A673 (cell line): ENCODE measurements at regions not wholly inside any gene's neighbourhood (a gene's known extent, or its start where the extent isn't known, plus 50 kb on each side); places are given as distances from the start of the nearest gene placed in this dataset.

ENCODE experiments used
- BruUV-seq: library from RNA; stranded (reverse); fragments of 400-500 nt; replicated peaks from 2 replicates; lab custom pipeline; 2021; lab: Mats Ljungman, UMichigan
- CTCF ChIA-PET: fragments of 300-600 bp; sonication (Branson Sonifier 250); formaldehyde crosslinking; loops from one replicate; lab custom pipeline; 2022; ENCODE audit warnings: antibody characterized with exemption; lab: Charles Lee
- POLR2A ChIA-PET: fragments of 300-600 bp; sonication (Branson Sonifier 250); formaldehyde crosslinking; loops from one replicate; lab custom pipeline; 2022; ENCODE audit warnings: antibody characterized with exemption; ENCODE audit not compliant: low non-redundant PET; lab: Charles Lee
- DNase-seq: peaks from one replicate; pipeline ENCODE4 v3.0.0-alpha.2; 2015; ENCODE audit warnings: low spot score
- H3K27ac ChIP-seq: fragments of 200-600 bp; sonication (generic); 2 replicates; pipeline ENCODE4 v1.5.1; 2016; ENCODE audit warnings: mixed run types, low read depth, mild to moderate bottlenecking, mixed read lengths, antibody characterized with exemption, low read length; ENCODE audit not compliant: poor library complexity, severe bottlenecking
- H3K27me3 ChIP-seq: fragments of 200-600 bp; sonication (generic); replicated peaks from 2 replicates; pipeline ENCODE4 v1.6.1; 2017; ENCODE audit warnings: mixed run types, low read depth, mild to moderate bottlenecking, mixed read lengths, antibody characterized with exemption, low read length; ENCODE audit not compliant: insufficient read depth, poor library complexity
- H3K36me3 ChIP-seq: fragments of 200-600 bp; sonication (generic); 2 replicates; pipeline ENCODE4 v1.6.1; 2016; ENCODE audit warnings: mixed run types, mild to moderate bottlenecking, mixed read lengths, antibody characterized with exemption, low read length; ENCODE audit not compliant: insufficient read depth, poor library complexity, severe bottlenecking
- H3K4me1 ChIP-seq: fragments of 200-600 bp; sonication (generic); 2 replicates; pipeline ENCODE4 v1.6.1; 2017; ENCODE audit warnings: mixed run types, mild to moderate bottlenecking, mixed read lengths, antibody characterized with exemption, low read length; ENCODE audit not compliant: insufficient read depth, poor library complexity, severe bottlenecking
- H3K4me3 ChIP-seq: fragments of 200-600 bp; sonication (generic); 2 replicates; pipeline ENCODE4 v1.5.1; 2016; ENCODE audit warnings: low read depth, mixed run types, mild to moderate bottlenecking, mixed read lengths, low read length; ENCODE audit not compliant: poor library complexity, severe bottlenecking
- H3K9me3 ChIP-seq: fragments of 200-600 bp; sonication (generic); 2 replicates; pipeline ENCODE4 v1.6.1; 2016; ENCODE audit warnings: mixed run types, low read depth, mild to moderate bottlenecking, mixed read lengths, antibody characterized with exemption, low read length; ENCODE audit not compliant: poor library complexity, severe bottlenecking
- CTCF ChIP-seq: fragments of 300-800, 200-600 bp; sonication (generic); conservative IDR thresholded peaks from 2 replicates; pipeline ENCODE4 v1.5.1; 2017; ENCODE audit warnings: low read depth, mild to moderate bottlenecking, antibody characterized with exemption, low read length, moderate library complexity, mixed read lengths
- EZH2 ChIP-seq: fragments of 200-600 bp; sonication (generic); IDR thresholded peaks from 2 replicates; pipeline ENCODE4 v1.6.1; 2017; ENCODE audit warnings: borderline replicate concordance, low read depth, mild to moderate bottlenecking, mixed read lengths, antibody characterized with exemption, low read length; ENCODE audit not compliant: poor library complexity, severe bottlenecking
- intact Hi-C: fragments of 100-400 bp; cut with micrococcal nuclease; formaldehyde crosslinking; loops from one replicate; pipeline ENCODE4 v1.10.0; 2022; ENCODE audit not compliant: unreplicated experiment

- no TSS peak for BruUV-seq
- ChIA-PET POLR2A (no interaction called here), CTCF (no interaction called here)
- H3K4me1 ChIP-seq = no peaks in the 10 kb centered on the region
- H3K27ac ChIP-seq = no peak overlapping the region
- H3K9me3 ChIP-seq = no peaks in the 10 kb centered on the region
- no peaks in the 10 kb centered on the region for H3K27me3 ChIP-seq
- intact Hi-C loops = no loop called here
- no peak for TF ChIP-seq EZH2
- TF ChIP-seq CTCF = no peak
- DNase-seq = no peak
- no peaks in the 10 kb centered on the region for H3K36me3 ChIP-seq
- H3K4me3 ChIP-seq = no peak overlapping the region
Measured at GRCh38 chr2:181348107-181348837, 108.9 kb upstream of the ITGA4 start.

- BruUV-seq = no TSS peak
- no peak for DNase-seq
- H3K27me3 ChIP-seq = no peaks in the 10 kb centered on the region
- CTCF ChIA-PET = no interaction called here
- no peaks in the 10 kb centered on the region for H3K9me3 ChIP-seq
- H3K27ac ChIP-seq = no peak overlapping the region
- H3K4me1 ChIP-seq = no peaks in the 10 kb centered on the region
- POLR2A ChIA-PET = no interaction called here
- H3K4me3 ChIP-seq = no peak overlapping the region
- H3K36me3 ChIP-seq = no peaks in the 10 kb centered on the region
- TF ChIP-seq CTCF (no peak), EZH2 (no peak)
- intact Hi-C loops = no loop called here
Measured at GRCh38 chr2:181352158-181352557, 105.0 kb upstream of the ITGA4 start.

- Histone ChIP-seq H3K27ac (no peak overlapping the region), H3K4me3 (no peak overlapping the region), H3K36me3 (no peaks in the 10 kb centered on the region), H3K4me1 (no peaks in the 10 kb centered on the region), H3K27me3 (no peaks in the 10 kb centered on the region), H3K9me3 (no peaks in the 10 kb centered on the region)
- intact Hi-C loops = no loop called here
- no peak for DNase-seq
- no TSS peak for BruUV-seq
- CTCF ChIA-PET = no interaction called here
- POLR2A ChIA-PET = no interaction called here
- no peak for TF ChIP-seq EZH2
Measured at GRCh38 chr2:181354626-181355025, 102.6 kb upstream of the ITGA4 start.
